ENCODE measurements at regions not wholly inside any gene's neighbourhood (a gene's known extent, or its start where the extent isn't known, plus 50 kb on each side); places are given as distances from the start of the nearest gene placed in this dataset.

GRCh38 chr2:120893811-120894584, 158.3 kb downstream of the GLI2 start (continued):
- no peak for TF ChIP-seq SIN3A (IDR thresholded peaks at IDR 0.05; ENCODE audit: low read depth)

- POLR2A ChIA-PET, result interaction anchor here (0.6 kb wide), 1 partner anchor 201 kb away, joined by 6 read pairs; no protein-coding TSS in a partner anchor
These were observed 159.3 kb downstream of the GLI2 start for GRCh38 chr2:120894966-120895365.

GRCh38 chr2:120896126-120896525, 160.5 kb downstream of the GLI2 start:
- Histone ChIP-seq H3K9me3 (ENCODE audit: control insufficient read depth in 1 of 2, insufficient read depth in 1 of 2, low read depth in 1 of 2, low read length in 2 of 2) (no peaks in the 10 kb centered on the region), H3K36me3 (ENCODE audit: control insufficient read depth in 1 of 2, insufficient read depth in 2 of 2, low read length in 2 of 2) (no peaks in the 10 kb centered on the region), H3K27ac (ENCODE audit: low read depth, low read length) (no peak overlapping the region), H3K4me2 (ENCODE audit: low read length) (no peak overlapping the region), H3K4me3 (replicated peaks in 1 of 2; ENCODE audit: low read depth in 1 of 2, low read length in 2 of 2) (no peak overlapping the region), H2AFZ (ENCODE audit: low read depth, low read length, poor library complexity, severe bottlenecking) (no peak overlapping the region), H3K27me3 (ENCODE audit: insufficient read depth, low read length) (no peaks in the 10 kb centered on the region), H3K9me2 (ENCODE audit: insufficient read depth) (no peaks in the 10 kb centered on the region), H3K4me1 (ENCODE audit: control insufficient read depth in 1 of 2, insufficient read depth in 2 of 2, low read length in 2 of 2) (peaks cover 0 to 3% of the 10 kb centered on the region in 2 experiments; a peak in 1 of 4 replicates), H3K9ac (ENCODE audit: low read length) (no peak overlapping the region), H4K20me1 (ENCODE audit: insufficient read depth) (no peaks in the 10 kb centered on the region), H3K79me2 (ENCODE audit: insufficient read depth, low read length) (no peaks in the 10 kb centered on the region)
- POLR2A ChIA-PET, result no interaction called here
- RAD21 ChIA-PET (ENCODE audit: low non-redundant PET in 1 of 2, low total read pairs in 2 of 2, uncharacterized antibody in 2 of 2, unreplicated experiment in 2 of 2), result no interaction called here
- no peak for TF ChIP-seq SIN3A (IDR thresholded peaks at IDR 0.05; ENCODE audit: low read depth)
- TF ChIP-seq FOSL1 (IDR thresholded peaks at IDR 0.05; ENCODE audit: low read depth), result no peak
- no peak for TF ChIP-seq EZH2phosphoT487 (IDR thresholded peaks at IDR 0.05; ENCODE audit: borderline replicate concordance)
- TF ChIP-seq EGR1 (IDR thresholded peaks at IDR 0.05; ENCODE audit: low read depth), result no peak
- no peak for TF ChIP-seq EZH2 (IDR thresholded peaks at IDR 0.05)
- TF ChIP-seq SP1 (IDR thresholded peaks at IDR 0.05; ENCODE audit: low read depth), result no peak
- TF ChIP-seq MAX (IDR thresholded peaks at IDR 0.05), result no peak
- CTCF ChIA-PET, result no interaction called here
- no peak for DNase-seq (ENCODE audit: low read depth, low spot score)
- no TSS peak for BruUV-seq (replicated peaks)
- ATAC-seq, result no peak
- intact Hi-C loops (cut with micrococcal nuclease), result no loop called here

More at GRCh38 chr2:120894966-120895365, 159.3 kb downstream of the GLI2 start:
- CTCF ChIA-PET, result no interaction called here
- BruUV-seq (replicated peaks), result no TSS peak
- DNase-seq (ENCODE audit: low read depth, low spot score), result no peak
- ATAC-seq, result no peak
- H3K36me3 ChIP-seq (ENCODE audit: control insufficient read depth in 1 of 2, insufficient read depth in 2 of 2, low read length in 2 of 2), result no peaks in the 10 kb centered on the region
- peaks cover 0 to 3% of the 10 kb centered on the region in 2 experiments; a peak in 1 of 4 replicates for H3K4me1 ChIP-seq (ENCODE audit: control insufficient read depth in 1 of 2, insufficient read depth in 2 of 2, low read length in 2 of 2)
- no peak overlapping the region for H2AFZ ChIP-seq (ENCODE audit: low read depth, low read length, poor library complexity, severe bottlenecking)
- RAD21 ChIA-PET (ENCODE audit: low non-redundant PET in 1 of 2, low total read pairs in 2 of 2, uncharacterized antibody in 2 of 2, unreplicated experiment in 2 of 2), result no interaction called here
- no peak overlapping the region for H3K27ac ChIP-seq (ENCODE audit: low read depth, low read length)
- H4K20me1 ChIP-seq (ENCODE audit: insufficient read depth), result no peaks in the 10 kb centered on the region
- H3K4me2 ChIP-seq (ENCODE audit: low read length), result no peak overlapping the region
- H3K4me3 ChIP-seq (replicated peaks in 1 of 2; ENCODE audit: low read depth in 1 of 2, low read length in 2 of 2), result no peak overlapping the region
- no peaks in the 10 kb centered on the region for H3K79me2 ChIP-seq (ENCODE audit: insufficient read depth, low read length)
- TF ChIP-seq EZH2 (IDR thresholded peaks at IDR 0.05), result no peak
- no peak for TF ChIP-seq ELF1 (IDR thresholded peaks at IDR 0.05; ENCODE audit: borderline replicate concordance, low read depth)
- TF ChIP-seq SRF (IDR thresholded peaks at IDR 0.05; ENCODE audit: low read depth), result no peak
- no peak for TF ChIP-seq YY1 (IDR thresholded peaks at IDR 0.05; ENCODE audit: extremely low read depth, insufficient replicate concordance, low read depth, low read length)
- no peak for TF ChIP-seq MAX (IDR thresholded peaks at IDR 0.05)
- TF ChIP-seq SP1 (IDR thresholded peaks at IDR 0.05; ENCODE audit: low read depth), result no peak
- H3K9me3 ChIP-seq (ENCODE audit: control insufficient read depth in 1 of 2, insufficient read depth in 1 of 2, low read depth in 1 of 2, low read length in 2 of 2), result no peaks in the 10 kb centered on the region
- H3K9me2 ChIP-seq (ENCODE audit: insufficient read depth), result no peaks in the 10 kb centered on the region
- intact Hi-C loops (cut with micrococcal nuclease), result no loop called here
- no peak overlapping the region for H3K9ac ChIP-seq (ENCODE audit: low read length)
- H3K27me3 ChIP-seq (ENCODE audit: insufficient read depth, low read length), result no peaks in the 10 kb centered on the region
